Ovary (tissue), 3 donors: ENCODE measurements at regions not wholly inside any gene's neighbourhood (a gene's known extent, or its start where the extent isn't known, plus 50 kb on each side); places are given as distances from the start of the nearest gene placed in this dataset.

Experiments
- CTCF ChIP-seq, 3 donors: fragments of 450-650 bp in 2 of 3; fragments of 200-600 bp in 1 of 3; IDR thresholded peaks; one replicate each; pipeline versions ENCODE4 v1.5.1 to v1.8.0; 2016 to 2022; ENCODE audit warnings: antibody characterized with exemption in 3 of 3, mild to moderate bottlenecking in 1 of 3
- POLR2A ChIP-seq: fragments of 450-650 bp; IDR thresholded peaks from one replicate; pipeline ENCODE4 v1.6.1; 2017; ENCODE audit warnings: antibody characterized with exemption, mild to moderate bottlenecking, moderate library complexity
- donor health status: DM: no; HTN: no; CAD: no.

GRCh38 chr3:181892848-181893247, 181.1 kb downstream of the SOX2 start:
- TF ChIP-seq CTCF (IDR thresholded peaks at IDR 0.05): no peak
- no peak for TF ChIP-seq POLR2A
